HEK293 (cell line): ENCODE measurements at regions not wholly inside any gene's neighbourhood (a gene's known extent, or its start where the extent isn't known, plus 50 kb on each side); places are given as distances from the start of the nearest gene placed in this dataset.

Experiments used
- CTCF ChIA-PET: fragments of 350-600 bp; formaldehyde crosslinking; extraction: SDS; loops from one replicate; lab custom pipeline; 2021; ENCODE audit warnings: antibody characterized with exemption; lab: Yijun Ruan, JAX
- POLR2A ChIA-PET: fragments of 300-600 bp; formaldehyde crosslinking; extraction: SDS; loops from one replicate; lab custom pipeline; 2020; ENCODE audit warnings: antibody characterized with exemption, inconsistent platforms; lab: Yijun Ruan, JAX
- H3K27ac ChIP-seq: fragments of 200-500 bp; sonication (Bioruptor generic); 2 replicates; pipeline ENCODE4 v1.5.1; 2014; ENCODE audit warnings: low read depth, low read length, control low read depth, inconsistent platforms; ENCODE audit errors: extremely low read depth
- H3K36me3 ChIP-seq, 2 experiments: fragments of 200-500 bp in 1 of 2; sonication (Bioruptor generic) in 1 of 2; 1 replicate in 1 of 2; 2 replicates in 1 of 2; pipeline ENCODE4 v1.5.1; 2014 to 2017; ENCODE audit warnings: inconsistent platforms in 2 of 2, low read length in 2 of 2; ENCODE audit not compliant: control insufficient read depth in 2 of 2, insufficient read depth in 1 of 2
- H3K4me1 ChIP-seq: fragments of 200-500 bp; sonication (Bioruptor generic); 2 replicates; pipeline ENCODE4 v1.5.1; 2014; ENCODE audit warnings: mild to moderate bottlenecking, low read length, inconsistent platforms; ENCODE audit not compliant: control insufficient read depth, insufficient read depth
- H3K4me3 ChIP-seq: 2 replicates; pipeline ENCODE4 v1.5.1; 2011; ENCODE audit warnings: low read depth, mild to moderate bottlenecking, control low read depth, low read length, moderate library complexity
- H3K9me3 ChIP-seq: fragments of 200-500 bp; sonication (Bioruptor generic); 2 replicates; pipeline ENCODE4 v1.5.1; 2014; ENCODE audit warnings: low read depth, low read length, inconsistent platforms; ENCODE audit not compliant: control insufficient read depth, insufficient read depth
- HOXD13 ChIP-seq: sonication (generic); formaldehyde crosslinking; IDR thresholded peaks from 2 replicates; pipeline ENCODE4 v1.8.0; 2022; ENCODE audit warnings: missing genetic modification reagents, borderline replicate concordance
- KLF17 ChIP-seq: fragments of 450-650 bp; formaldehyde crosslinking; IDR thresholded peaks from 2 replicates; pipeline ENCODE4 v1.5.1; 2016; ENCODE audit warnings: missing biosample characterization, missing genetic modification characterization
- KLF8 ChIP-seq: fragments of 450-650 bp; formaldehyde crosslinking; IDR thresholded peaks from 2 replicates; pipeline ENCODE4 v1.5.1; 2016; ENCODE audit warnings: missing biosample characterization, missing genetic modification characterization
- PBX3 ChIP-seq: sonication (generic); formaldehyde crosslinking; IDR thresholded peaks from 2 replicates; pipeline ENCODE4 v1.8.1; 2022; ENCODE audit warnings: mild to moderate bottlenecking, moderate library complexity, missing genetic modification reagents
- SETDB1 ChIP-seq: IDR thresholded peaks from one replicate; pipeline ENCODE4 v1.6.1; 2017; ENCODE audit warnings: mild to moderate bottlenecking, low read length, moderate library complexity, mixed read lengths; ENCODE audit not compliant: insufficient read length
- TSHZ1 ChIP-seq: fragments of 450-650 bp; formaldehyde crosslinking; IDR thresholded peaks from 2 replicates; pipeline ENCODE4 v1.5.1; 2016; ENCODE audit warnings: missing biosample characterization, missing genetic modification characterization, borderline replicate concordance
- ZNF114 ChIP-seq: fragments of 450-650 bp; formaldehyde crosslinking; IDR thresholded peaks from 2 replicates; pipeline ENCODE4 v1.5.0; 2017; ENCODE audit warnings: missing biosample characterization, missing genetic modification characterization
- ZNF18 ChIP-seq: fragments of 450-650 bp; formaldehyde crosslinking; IDR thresholded peaks from 2 replicates; pipeline ENCODE4 v1.5.1; 2016; ENCODE audit warnings: missing biosample characterization, missing genetic modification characterization
- ZNF514 ChIP-seq: fragments of 450-650 bp; formaldehyde crosslinking; IDR thresholded peaks from 2 replicates; pipeline ENCODE4 v1.5.1; 2016; ENCODE audit warnings: missing biosample characterization, missing genetic modification characterization
- ZNF544 ChIP-seq: fragments of 450-650 bp; formaldehyde crosslinking; IDR thresholded peaks from 2 replicates; pipeline ENCODE4 v1.5.0; 2017; ENCODE audit warnings: missing biosample characterization, missing genetic modification characterization
- ZNF610 ChIP-seq: fragments of 450-650 bp; formaldehyde crosslinking; IDR thresholded peaks from 2 replicates; pipeline ENCODE4 v1.5.1; 2016; ENCODE audit warnings: missing biosample characterization, missing genetic modification characterization, borderline replicate concordance
- ZNF623 ChIP-seq: fragments of 450-650 bp; formaldehyde crosslinking; IDR thresholded peaks from 2 replicates; pipeline ENCODE4 v1.5.1; 2016; ENCODE audit warnings: missing biosample characterization, missing genetic modification characterization
- ZNF624 ChIP-seq: fragments of 450-650 bp; formaldehyde crosslinking; IDR thresholded peaks from 2 replicates; pipeline ENCODE4 v1.5.1; 2017; ENCODE audit warnings: missing biosample characterization, missing genetic modification characterization
- ZNF791 ChIP-seq: fragments of 450-650 bp; formaldehyde crosslinking; IDR thresholded peaks from 2 replicates; pipeline ENCODE4 v1.5.1; 2016; ENCODE audit warnings: missing biosample characterization, missing genetic modification characterization
- ZSCAN18 ChIP-seq: fragments of 450-650 bp; formaldehyde crosslinking; IDR thresholded peaks from 2 replicates; pipeline ENCODE4 v1.5.1; 2016; ENCODE audit warnings: missing biosample characterization, missing genetic modification characterization
- ZSCAN23 ChIP-seq: fragments of 450-650 bp; formaldehyde crosslinking; IDR thresholded peaks from 2 replicates; pipeline ENCODE4 v1.5.1; 2016; ENCODE audit warnings: missing biosample characterization, missing genetic modification characterization

GRCh38 chr15:38688761-38689160 is 124.1 kb upstream of the RASGRP1 start:
- TF ChIP-seq HOXD13 (CRISPR knock-in tag) = no peak
- TF ChIP-seq SETDB1 = no peak
- no peak for TF ChIP-seq TSHZ1
- TF ChIP-seq ZNF514 (tag by site-specific recombination) = no peak
- TF ChIP-seq ZNF623 (tag by site-specific recombination) = no peak
- TF ChIP-seq ZSCAN18 (tag by site-specific recombination) = no peak
- no peak for TF ChIP-seq ZNF791
- TF ChIP-seq ZNF544 (tag by site-specific recombination) = no peak
- no peak for TF ChIP-seq ZNF610 (tag by site-specific recombination)
- H3K36me3 ChIP-seq = no peaks in the 10 kb centered on the region
- H3K9me3 ChIP-seq = no peaks in the 10 kb centered on the region
- H3K4me1 ChIP-seq = no peaks in the 10 kb centered on the region
- no peak overlapping the region for H3K27ac ChIP-seq
- ChIA-PET POLR2A (no interaction called here), CTCF (interaction anchor here (0.7 to 4.3 kb wide), 9 partner anchors 8 to 685 kb away, joined by 3 to 31 read pairs (median 5); partner anchors contain the start of gene RASGRP1)
- no peak overlapping the region for H3K4me3 ChIP-seq

GRCh38 chr15:38689522-38689921 is 124.9 kb upstream of the RASGRP1 start:
- ChIA-PET POLR2A (no interaction called here), CTCF (interaction anchor here (0.6 to 4.3 kb wide), 12 partner anchors 10 to 695 kb away, joined by 3 to 31 read pairs (median 6); partner anchors contain the start of gene RASGRP1)
- no peak overlapping the region for H3K4me3 ChIP-seq
- no peak overlapping the region for H3K27ac ChIP-seq
- H3K4me1 ChIP-seq = no peaks in the 10 kb centered on the region
- no peaks in the 10 kb centered on the region for H3K9me3 ChIP-seq
- no peak for TF ChIP-seq KLF8
- TF ChIP-seq ZNF624 (tag by site-specific recombination) = no peak
- TF ChIP-seq ZNF791 = no peak
- TF ChIP-seq PBX3 = no peak
- TF ChIP-seq ZNF18 (tag by site-specific recombination) = no peak
- TF ChIP-seq ZSCAN23 (tag by site-specific recombination) = no peak
- no peak for TF ChIP-seq ZNF114 (tag by site-specific recombination)
- TF ChIP-seq KLF17 = no peak
- H3K36me3 ChIP-seq = no peaks in the 10 kb centered on the region
